ENCODE measurements at regions not wholly inside any gene's neighbourhood (a gene's known extent, or its start where the extent isn't known, plus 50 kb on each side); places are given as distances from the start of the nearest gene placed in this dataset.

- TF ChIP-seq, protein P1, sequence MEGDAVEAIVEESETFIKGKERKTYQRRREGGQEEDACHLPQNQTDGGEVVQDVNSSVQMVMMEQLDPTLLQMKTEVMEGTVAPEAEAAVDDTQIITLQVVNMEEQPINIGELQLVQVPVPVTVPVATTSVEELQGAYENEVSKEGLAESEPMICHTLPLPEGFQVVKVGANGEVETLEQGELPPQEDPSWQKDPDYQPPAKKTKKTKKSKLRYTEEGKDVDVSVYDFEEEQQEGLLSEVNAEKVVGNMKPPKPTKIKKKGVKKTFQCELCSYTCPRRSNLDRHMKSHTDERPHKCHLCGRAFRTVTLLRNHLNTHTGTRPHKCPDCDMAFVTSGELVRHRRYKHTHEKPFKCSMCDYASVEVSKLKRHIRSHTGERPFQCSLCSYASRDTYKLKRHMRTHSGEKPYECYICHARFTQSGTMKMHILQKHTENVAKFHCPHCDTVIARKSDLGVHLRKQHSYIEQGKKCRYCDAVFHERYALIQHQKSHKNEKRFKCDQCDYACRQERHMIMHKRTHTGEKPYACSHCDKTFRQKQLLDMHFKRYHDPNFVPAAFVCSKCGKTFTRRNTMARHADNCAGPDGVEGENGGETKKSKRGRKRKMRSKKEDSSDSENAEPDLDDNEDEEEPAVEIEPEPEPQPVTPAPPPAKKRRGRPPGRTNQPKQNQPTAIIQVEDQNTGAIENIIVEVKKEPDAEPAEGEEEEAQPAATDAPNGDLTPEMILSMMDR (conservative IDR thresholded peaks at IDR 0.05; ENCODE audit: low read depth, low read length): no peak
- TF ChIP-seq, protein P2, sequence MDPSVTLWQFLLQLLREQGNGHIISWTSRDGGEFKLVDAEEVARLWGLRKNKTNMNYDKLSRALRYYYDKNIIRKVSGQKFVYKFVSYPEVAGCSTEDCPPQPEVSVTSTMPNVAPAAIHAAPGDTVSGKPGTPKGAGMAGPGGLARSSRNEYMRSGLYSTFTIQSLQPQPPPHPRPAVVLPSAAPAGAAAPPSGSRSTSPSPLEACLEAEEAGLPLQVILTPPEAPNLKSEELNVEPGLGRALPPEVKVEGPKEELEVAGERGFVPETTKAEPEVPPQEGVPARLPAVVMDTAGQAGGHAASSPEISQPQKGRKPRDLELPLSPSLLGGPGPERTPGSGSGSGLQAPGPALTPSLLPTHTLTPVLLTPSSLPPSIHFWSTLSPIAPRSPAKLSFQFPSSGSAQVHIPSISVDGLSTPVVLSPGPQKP (IDR thresholded peaks at IDR 0.05; ENCODE audit: borderline replicate concordance, low read depth, low read length): no peak
- TF ChIP-seq POLR2A (IDR thresholded peaks at IDR 0.05; ENCODE audit: low read depth, low read length) (no peak), SMC3 (IDR thresholded peaks at IDR 0.05; ENCODE audit: low read depth, low read length) (no peak), MAFK (IDR thresholded peaks at IDR 0.05; ENCODE audit: low read depth, low read length) (no peak), BHLHE40 (IDR thresholded peaks at IDR 0.05; ENCODE audit: low read depth, low read length) (no peak), RCOR1 (IDR thresholded peaks at IDR 0.05; ENCODE audit: insufficient replicate concordance, low read length) (no peak), MXI1 (IDR thresholded peaks at IDR 0.05; ENCODE audit: borderline replicate concordance, low read depth, low read length) (no peak), CEBPB (IDR thresholded peaks at IDR 0.05; ENCODE audit: low read depth, low read length) (no peak), NFE2L2 (IDR thresholded peaks at IDR 0.05; ENCODE audit: low read depth, low read length) (no peak), RFX5 (IDR thresholded peaks at IDR 0.05; ENCODE audit: low read depth, low read length) (no peak)
- TF ChIP-seq, protein P3, sequence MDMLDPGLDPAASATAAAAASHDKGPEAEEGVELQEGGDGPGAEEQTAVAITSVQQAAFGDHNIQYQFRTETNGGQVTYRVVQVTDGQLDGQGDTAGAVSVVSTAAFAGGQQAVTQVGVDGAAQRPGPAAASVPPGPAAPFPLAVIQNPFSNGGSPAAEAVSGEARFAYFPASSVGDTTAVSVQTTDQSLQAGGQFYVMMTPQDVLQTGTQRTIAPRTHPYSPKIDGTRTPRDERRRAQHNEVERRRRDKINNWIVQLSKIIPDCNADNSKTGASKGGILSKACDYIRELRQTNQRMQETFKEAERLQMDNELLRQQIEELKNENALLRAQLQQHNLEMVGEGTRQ (IDR thresholded peaks at IDR 0.05; ENCODE audit: low read depth, low read length): no peak
These were observed 214.7 kb downstream of the NOVA1 start for GRCh38 chr14:26382901-26383685.
